ENCODE measurements at regions not wholly inside any gene's neighbourhood (a gene's known extent, or its start where the extent isn't known, plus 50 kb on each side); places are given as distances from the start of the nearest gene placed in this dataset.

DNA sequence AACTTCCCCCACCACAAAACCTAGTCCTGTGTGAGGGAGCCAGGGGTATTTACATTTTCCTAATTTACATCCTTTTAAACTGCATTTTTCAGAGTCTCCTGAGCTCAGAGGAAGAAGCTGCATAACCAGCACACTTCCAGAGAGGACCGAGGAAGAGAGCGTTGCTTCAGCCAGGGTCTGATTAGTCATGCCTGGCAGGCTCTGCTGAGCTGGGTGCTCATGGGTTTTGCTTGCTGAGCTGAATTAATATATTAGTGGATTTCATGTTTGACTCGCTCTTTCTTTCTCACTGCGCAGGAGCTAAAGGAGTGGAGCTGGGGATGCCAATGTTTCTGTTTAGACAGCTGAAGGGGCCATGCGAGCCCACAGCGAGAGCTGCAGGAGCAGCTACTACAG lies 539.3 kb upstream of the B3GAT1 start:
- Histone ChIP-seq H3K36me3 (ENCODE audit: low read depth) (no peaks in the 10 kb centered on the region), H4K20me1 (ENCODE audit: insufficient read depth) (no peaks in the 10 kb centered on the region), H3K9me3 (ENCODE audit: insufficient read depth, low read depth) (no peaks in the 10 kb centered on the region), H2AFZ (no peak overlapping the region), H3F3A (ENCODE audit: insufficient read depth, low read depth) (no peaks in the 10 kb centered on the region), H3K79me2 (ENCODE audit: low read depth) (no peaks in the 10 kb centered on the region), H3K4me2 (no peak overlapping the region), H3K27ac (no peak overlapping the region), H3K27me3 (ENCODE audit: insufficient read depth, low read depth) (peaks cover 29% of the 10 kb centered on the region), H3K4me1 (replicated peaks; ENCODE audit: insufficient read depth) (no peaks in the 10 kb centered on the region), H3K4me3 (no peak overlapping the region), H3K9me2 (ENCODE audit: insufficient read depth) (no peaks in the 10 kb centered on the region)
- TF ChIP-seq, protein P1, sequence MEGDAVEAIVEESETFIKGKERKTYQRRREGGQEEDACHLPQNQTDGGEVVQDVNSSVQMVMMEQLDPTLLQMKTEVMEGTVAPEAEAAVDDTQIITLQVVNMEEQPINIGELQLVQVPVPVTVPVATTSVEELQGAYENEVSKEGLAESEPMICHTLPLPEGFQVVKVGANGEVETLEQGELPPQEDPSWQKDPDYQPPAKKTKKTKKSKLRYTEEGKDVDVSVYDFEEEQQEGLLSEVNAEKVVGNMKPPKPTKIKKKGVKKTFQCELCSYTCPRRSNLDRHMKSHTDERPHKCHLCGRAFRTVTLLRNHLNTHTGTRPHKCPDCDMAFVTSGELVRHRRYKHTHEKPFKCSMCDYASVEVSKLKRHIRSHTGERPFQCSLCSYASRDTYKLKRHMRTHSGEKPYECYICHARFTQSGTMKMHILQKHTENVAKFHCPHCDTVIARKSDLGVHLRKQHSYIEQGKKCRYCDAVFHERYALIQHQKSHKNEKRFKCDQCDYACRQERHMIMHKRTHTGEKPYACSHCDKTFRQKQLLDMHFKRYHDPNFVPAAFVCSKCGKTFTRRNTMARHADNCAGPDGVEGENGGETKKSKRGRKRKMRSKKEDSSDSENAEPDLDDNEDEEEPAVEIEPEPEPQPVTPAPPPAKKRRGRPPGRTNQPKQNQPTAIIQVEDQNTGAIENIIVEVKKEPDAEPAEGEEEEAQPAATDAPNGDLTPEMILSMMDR (conservative IDR thresholded peaks at IDR 0.05) = no peak
- no peak for TF ChIP-seq EZH2 (IDR thresholded peaks at IDR 0.05; ENCODE audit: low read depth)
- CTCF ChIA-PET = no interaction called here
- no peak for DNase-seq
- POLR2A ChIA-PET (ENCODE audit: unreplicated experiment) = no interaction called here
- intact Hi-C loops (cut with micrococcal nuclease; ENCODE audit: unreplicated experiment) = no loop called here
- no TSS peak for BruUV-seq (replicated peaks)

DNA sequence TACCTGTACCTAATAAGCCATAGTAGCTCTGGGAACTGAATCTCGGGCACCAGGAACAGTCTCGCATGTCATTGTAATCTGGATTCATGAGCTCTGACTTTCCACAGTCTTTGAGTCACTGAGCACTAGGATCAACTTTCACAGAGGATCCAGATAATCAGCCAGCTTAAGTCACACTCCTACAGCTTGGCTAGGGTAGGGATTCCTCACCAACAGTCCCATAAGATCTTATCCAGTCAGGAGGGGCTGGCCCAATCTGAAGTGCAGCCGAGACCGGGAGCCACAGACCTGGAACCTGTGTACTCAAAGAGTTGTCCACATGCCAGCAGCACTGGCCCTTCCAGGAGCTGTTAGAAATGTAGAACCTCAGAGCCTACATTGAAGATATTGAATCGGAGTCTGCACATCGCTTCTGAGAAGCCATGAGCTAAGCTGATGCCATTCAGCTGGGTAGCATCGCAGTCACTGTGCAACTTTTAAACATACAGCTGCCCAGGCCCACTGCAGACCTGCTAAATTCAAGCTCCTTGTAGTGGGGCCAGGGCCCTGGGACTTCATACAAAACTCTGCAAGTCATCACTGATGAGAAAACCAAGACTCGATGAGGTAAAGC lies 538.8 kb upstream of the B3GAT1 start:
- H3K4me3 ChIP-seq = no peak overlapping the region
- H3K27me3 ChIP-seq (ENCODE audit: insufficient read depth, low read depth) = peaks cover 30% of the 10 kb centered on the region
- intact Hi-C loops (cut with micrococcal nuclease; ENCODE audit: unreplicated experiment) = no loop called here
- CTCF ChIA-PET = no interaction called here
- no peaks in the 10 kb centered on the region for H3K4me1 ChIP-seq (replicated peaks; ENCODE audit: insufficient read depth)
- no peaks in the 10 kb centered on the region for H3K9me3 ChIP-seq (ENCODE audit: insufficient read depth, low read depth)
- no peak for TF ChIP-seq EZH2 (IDR thresholded peaks at IDR 0.05; ENCODE audit: low read depth)
- TF ChIP-seq, protein P1 (conservative IDR thresholded peaks at IDR 0.05) = no peak
- no peak overlapping the region for H3K4me2 ChIP-seq
- no peaks in the 10 kb centered on the region for H3K79me2 ChIP-seq (ENCODE audit: low read depth)
- POLR2A ChIA-PET (ENCODE audit: unreplicated experiment) = no interaction called here
- H2AFZ ChIP-seq = no peak overlapping the region
- H3K36me3 ChIP-seq (ENCODE audit: low read depth) = no peaks in the 10 kb centered on the region
- no peak for DNase-seq
- H3K27ac ChIP-seq = no peak overlapping the region
- H4K20me1 ChIP-seq (ENCODE audit: insufficient read depth) = no peaks in the 10 kb centered on the region
- H3F3A ChIP-seq (ENCODE audit: insufficient read depth, low read depth) = no peaks in the 10 kb centered on the region
- no TSS peak for BruUV-seq (replicated peaks)
- H3K9me2 ChIP-seq (ENCODE audit: insufficient read depth) = no peaks in the 10 kb centered on the region

DNA sequence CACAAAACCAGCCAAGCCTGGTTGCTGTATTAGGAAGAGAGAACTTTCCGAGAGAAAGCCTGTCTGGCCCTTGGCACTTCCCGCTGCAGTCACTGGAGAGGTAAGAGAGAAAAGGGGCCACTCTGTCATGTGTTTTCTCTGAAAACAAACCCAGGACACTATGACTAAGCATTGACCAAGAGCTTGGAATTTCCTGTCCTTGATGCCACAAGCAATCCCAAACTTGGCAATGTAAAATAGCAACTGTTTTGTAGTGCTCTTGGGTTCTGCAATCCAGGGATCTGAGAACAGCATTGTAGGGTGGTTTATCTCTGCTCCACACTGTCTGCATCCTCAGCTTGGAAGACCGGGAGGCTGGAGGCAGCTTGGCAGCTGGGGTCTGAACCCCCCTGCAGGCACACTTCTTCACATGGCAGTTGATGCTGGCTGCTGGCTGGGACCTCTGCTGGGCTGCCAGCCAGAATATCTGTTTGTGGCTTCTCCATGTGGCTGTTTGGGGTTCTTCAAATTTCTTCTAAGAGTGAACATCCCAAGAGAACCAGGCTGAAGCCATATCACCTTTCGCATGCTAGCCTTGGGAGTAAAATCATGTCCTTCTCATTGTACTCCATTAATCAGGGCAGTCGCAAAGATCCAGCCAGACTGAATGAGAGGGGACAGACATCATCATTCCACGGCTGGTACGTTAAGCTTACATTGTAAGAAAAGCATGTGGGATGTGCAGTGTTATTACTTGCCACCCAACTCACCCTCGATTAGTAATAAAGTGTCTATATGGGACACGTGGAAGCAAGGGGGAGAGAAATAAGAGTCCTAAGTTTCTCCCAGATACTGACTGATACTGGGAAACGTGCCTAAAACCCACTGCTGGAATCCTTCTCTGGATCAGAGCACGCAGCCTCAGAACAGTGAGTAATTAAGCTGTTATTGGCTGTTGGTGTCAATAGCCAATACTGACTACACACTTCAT lies 537.4 kb upstream of the B3GAT1 start:
- BruUV-seq (replicated peaks) = no TSS peak
- H2AFZ ChIP-seq = no peak overlapping the region
- intact Hi-C loops (cut with micrococcal nuclease; ENCODE audit: unreplicated experiment) = no loop called here

More for the DNA sequence above, 537.4 kb upstream of the B3GAT1 start:
- POLR2A ChIA-PET (ENCODE audit: unreplicated experiment) = no interaction called here
- Histone ChIP-seq H3K4me2 (no peak overlapping the region), H3F3A (ENCODE audit: insufficient read depth, low read depth) (no peaks in the 10 kb centered on the region), H4K20me1 (ENCODE audit: insufficient read depth) (no peaks in the 10 kb centered on the region), H3K27me3 (ENCODE audit: insufficient read depth, low read depth) (peaks cover 25% of the 10 kb centered on the region), H3K36me3 (ENCODE audit: low read depth) (no peaks in the 10 kb centered on the region), H3K27ac (no peak overlapping the region), H3K4me1 (replicated peaks; ENCODE audit: insufficient read depth) (no peaks in the 10 kb centered on the region), H3K4me3 (no peak overlapping the region), H3K9me3 (ENCODE audit: insufficient read depth, low read depth) (no peaks in the 10 kb centered on the region), H3K79me2 (ENCODE audit: low read depth) (no peaks in the 10 kb centered on the region), H3K9me2 (ENCODE audit: insufficient read depth) (no peaks in the 10 kb centered on the region)
- TF ChIP-seq, protein P1 (conservative IDR thresholded peaks at IDR 0.05) = no peak
- no peak for TF ChIP-seq EZH2 (IDR thresholded peaks at IDR 0.05; ENCODE audit: low read depth)
- CTCF ChIA-PET = no interaction called here
- peak in 1 of 2 experiments; percentile 4 for DNase-seq
